ENCODE measurements at regions not wholly inside any gene's neighbourhood (a gene's known extent, or its start where the extent isn't known, plus 50 kb on each side); places are given as distances from the start of the nearest gene placed in this dataset.

GRCh38 chr2:14182227-14182946, 450.1 kb upstream of the LRATD1 start:
- H3K56ac ChIP-seq (ENCODE audit: insufficient read length, low read depth, low read length) = no peak overlapping the region

More at GRCh38 chr2:14182227-14182946, 450.1 kb upstream of the LRATD1 start:
- H3K23me2 ChIP-seq (ENCODE audit: insufficient read length, low read depth, low read length, poor library complexity, severe bottlenecking) = no peaks in the 10 kb centered on the region
- Mint-ChIP-seq H3K27ac (no peak overlapping the region), H3K4me1 (no peaks in the 10 kb centered on the region), H3K36me3 (ENCODE audit: insufficient read depth in 1 of 3, low read depth in 3 of 3) (no peaks in the 10 kb centered on the region), H3K9me3 (no peaks in the 10 kb centered on the region), H3K4me3 (no peak overlapping the region), H3K27me3 (ENCODE audit: low read depth) (no peaks in the 10 kb centered on the region)
- H3K4ac ChIP-seq (ENCODE audit: low read depth, low read length) = no peak overlapping the region
- no peak for DNase-seq
- no peak overlapping the region for H3K27ac ChIP-seq (ENCODE audit: insufficient read length, low read depth, low read length)
- no peaks in the 10 kb centered on the region for H3K27me3 ChIP-seq (ENCODE audit: insufficient read depth, low read length)
- no peak overlapping the region for H3T11ph ChIP-seq (ENCODE audit: low read length)
- H3K14ac ChIP-seq (ENCODE audit: insufficient read depth, low read length) = no peak overlapping the region
- no peak overlapping the region for H3K18ac ChIP-seq (ENCODE audit: insufficient read length, low read depth, low read length)
- H3K23ac ChIP-seq (ENCODE audit: insufficient read length, low read depth, low read length) = no peak overlapping the region
- H3K79me1 ChIP-seq (ENCODE audit: insufficient read depth, low read depth, low read length, poor library complexity, severe bottlenecking) = no peaks in the 10 kb centered on the region
- H4K8ac ChIP-seq (replicated peaks; ENCODE audit: insufficient read length, low read depth, low read length) = no peak overlapping the region
- H3K9me3 ChIP-seq (ENCODE audit: control insufficient read depth, low read depth, low read length) = no peaks in the 10 kb centered on the region
- no peaks in the 10 kb centered on the region for H3K4me1 ChIP-seq (ENCODE audit: insufficient read depth, low read length)
- TF ChIP-seq CTCF (conservative IDR thresholded peaks at IDR 0.05) = no peak
- H2AFZ ChIP-seq (ENCODE audit: low read length) = no peak overlapping the region
- no peak overlapping the region for H4K5ac ChIP-seq (ENCODE audit: insufficient read length, low read depth, low read length)
- no peak overlapping the region for H3K4me2 ChIP-seq (ENCODE audit: insufficient read depth, insufficient read length, low read length)
- no peak overlapping the region for H2AK5ac ChIP-seq (ENCODE audit: insufficient read length, low read length)
- H2BK20ac ChIP-seq (ENCODE audit: low read depth, low read length, poor library complexity, severe bottlenecking) = no peak overlapping the region
- H2BK120ac ChIP-seq (ENCODE audit: low read depth, low read length, poor library complexity, severe bottlenecking) = no peak overlapping the region
- no peaks in the 10 kb centered on the region for H4K20me1 ChIP-seq (ENCODE audit: control insufficient read depth, insufficient read depth, insufficient read length)
- no peak overlapping the region for H2BK12ac ChIP-seq (ENCODE audit: insufficient read length, low read depth, low read length)
- no peak overlapping the region for H4K91ac ChIP-seq (ENCODE audit: insufficient read length, low read depth, low read length)
- H2BK15ac ChIP-seq (ENCODE audit: low read depth, low read length) = no peak overlapping the region
- no peak overlapping the region for H3K9ac ChIP-seq (ENCODE audit: extremely low read depth, insufficient read length, low read length)
- no peaks in the 10 kb centered on the region for H3K79me2 ChIP-seq (ENCODE audit: insufficient read depth, low read length)
- no peak overlapping the region for H2BK5ac ChIP-seq (ENCODE audit: insufficient read length, low read length)
- WGBS (ENCODE audit: extremely low coverage, insufficient read length, low lambda C conversion rate) = no CpG with 5 or more reads among the region's 16 CpGs
